ENCODE measurements at regions not wholly inside any gene's neighbourhood (a gene's known extent, or its start where the extent isn't known, plus 50 kb on each side); places are given as distances from the start of the nearest gene placed in this dataset.
"Not testable (repeated sequence)": the region's sequence is repeated elsewhere in the genome, so short reads cannot be mapped to it uniquely, and the experiment has no call there.

- DNase-seq (ENCODE audit: low read depth) = not testable (repeated sequence)
Observed at GRCh38 chr21:27887808-27888455, 921.0 kb upstream of the ADAMTS5 start.

GRCh38 chr21:27885296-27885711 lies 918.4 kb upstream of the ADAMTS5 start:
- no peak for DNase-seq (ENCODE audit: low read depth)

GRCh38 chr21:27881331-27881730 lies 914.4 kb upstream of the ADAMTS5 start:
- DNase-seq (ENCODE audit: low read depth) = not testable (repeated sequence)

- not testable (repeated sequence) for DNase-seq (ENCODE audit: low read depth)
Observed at GRCh38 chr21:27872411-27872810, 905.5 kb upstream of the ADAMTS5 start.

- DNase-seq (ENCODE audit: low read depth) = not testable (repeated sequence)
Observed at GRCh38 chr21:27870755-27871154, 903.9 kb upstream of the ADAMTS5 start.

GRCh38 chr21:27860314-27860955 lies 893.5 kb upstream of the ADAMTS5 start:
- not testable (repeated sequence) for DNase-seq (ENCODE audit: low read depth)

GRCh38 chr21:27858053-27858825 lies 891.4 kb upstream of the ADAMTS5 start:
- not testable (repeated sequence) for DNase-seq (ENCODE audit: low read depth)

- not testable (repeated sequence) for DNase-seq (ENCODE audit: low read depth)
Observed at GRCh38 chr21:27856988-27857387, 890.1 kb upstream of the ADAMTS5 start.

GRCh38 chr21:27841084-27841672 lies 874.3 kb upstream of the ADAMTS5 start:
- no peak for DNase-seq (ENCODE audit: low read depth)

GRCh38 chr21:27840262-27840661 lies 873.4 kb upstream of the ADAMTS5 start:
- no peak for DNase-seq (ENCODE audit: low read depth)

GRCh38 chr21:27839512-27840115 lies 872.7 kb upstream of the ADAMTS5 start:
- DNase-seq (ENCODE audit: low read depth) = no peak

- no peak for DNase-seq (ENCODE audit: low read depth)
Observed at GRCh38 chr21:27838573-27838972, 871.7 kb upstream of the ADAMTS5 start.

- DNase-seq (ENCODE audit: low read depth) = no peak
Observed at GRCh38 chr21:27837936-27838335, 871.0 kb upstream of the ADAMTS5 start.

GRCh38 chr21:27833298-27833697 lies 866.4 kb upstream of the ADAMTS5 start:
- DNase-seq (ENCODE audit: low read depth) = no peak

- no peak for DNase-seq (ENCODE audit: low read depth)
Observed at GRCh38 chr21:27831816-27832569, 865.1 kb upstream of the ADAMTS5 start.

GRCh38 chr21:27831177-27831576 lies 864.3 kb upstream of the ADAMTS5 start:
- no peak for DNase-seq (ENCODE audit: low read depth)

GRCh38 chr21:27827972-27828371 lies 861.1 kb upstream of the ADAMTS5 start:
- no peak for DNase-seq (ENCODE audit: low read depth)

GRCh38 chr21:27825035-27825434 lies 858.1 kb upstream of the ADAMTS5 start:
- no peak for DNase-seq (ENCODE audit: low read depth)

- no peak for DNase-seq (ENCODE audit: low read depth)
Observed at GRCh38 chr21:27823652-27824201, 856.8 kb upstream of the ADAMTS5 start.

- DNase-seq (ENCODE audit: low read depth) = no peak
Observed at GRCh38 chr21:27820342-27820741, 853.5 kb upstream of the ADAMTS5 start.

GRCh38 chr21:27819299-27819698 lies 852.4 kb upstream of the ADAMTS5 start:
- DNase-seq (ENCODE audit: low read depth) = no peak
